K562 (cell line): ENCODE measurements at regions not wholly inside any gene's neighbourhood (a gene's known extent, or its start where the extent isn't known, plus 50 kb on each side); places are given as distances from the start of the nearest gene placed in this dataset.

Experiments used
- ATAC-seq: fragments of 200-7000 bp; cut with Tn5 transposase; 3 replicates; pipeline ENCODE4 v1.9.1; 2020; ENCODE audit warnings: moderate library complexity
- BruUV-seq: library from RNA; stranded (reverse); fragments of 400-500 nt; replicated peaks from 2 replicates; lab custom pipeline; 2021; lab: Mats Ljungman, UMichigan
- CTCF ChIA-PET: fragments of 300-600 bp; formaldehyde crosslinking; extraction: SDS; loops from one replicate; lab custom pipeline; 2021; ENCODE audit warnings: low intra/inter-chr PET ratio; lab: Yijun Ruan, JAX
- POLR2A ChIA-PET: fragments of 300-600, 350-650 bp; sonication (Branson Sonifier 250); formaldehyde crosslinking; extraction: SDS; loops from one replicate; lab custom pipeline; 2021; ENCODE audit warnings: antibody characterized with exemption, inconsistent platforms; lab: Yijun Ruan, JAX
- DNase-seq, 4 experiments: peaks; one replicate each; pipeline versions ENCODE4 v3.0.0 to v3.0.0-alpha.2; 2011 to 2018; ENCODE audit warnings: low spot score in 3 of 4, mixed read lengths in 3 of 4; ENCODE audit errors: extremely low read depth in 1 of 4
- FAIRE-seq: peaks from 2 replicates; lab custom pipeline; 2011; peaks lifted over from hg19 to GRCh38; lab: Jason Lieb, UNC
- H2AFZ ChIP-seq: 2 replicates; pipeline ENCODE4 v1.6.0; 2011; ENCODE audit warnings: low read depth, low read length, control low read depth, inconsistent platforms
- H3K27ac ChIP-seq: fragments of 200-600 bp; 3 replicates; pipeline ENCODE4 v1.8.0; 2011; ENCODE audit warnings: low read depth, mild to moderate bottlenecking, control low read depth, inconsistent platforms, low read length, moderate library complexity, mixed read lengths; ENCODE audit errors: extremely low read depth
- H3K27me3 ChIP-seq, 2 experiments: fragments of 300-600 bp in 1 of 2; 2 replicates in 1 of 2; 3 replicates in 1 of 2; pipeline versions ENCODE4 v1.6.0 to v1.8.0; 2011; ENCODE audit warnings: inconsistent platforms in 2 of 2, low read length in 2 of 2, mild to moderate bottlenecking in 1 of 2, mixed read lengths in 1 of 2, moderate library complexity in 1 of 2; ENCODE audit not compliant: control insufficient read depth in 2 of 2, insufficient read depth in 2 of 2
- H3K36me3 ChIP-seq: fragments of 300-600 bp; 3 replicates; pipeline ENCODE4 v1.8.0; 2011; ENCODE audit warnings: mild to moderate bottlenecking, low read length, inconsistent platforms; ENCODE audit not compliant: control insufficient read depth, insufficient read depth
- H3K4me1 ChIP-seq, 2 experiments: fragments of 200-600 bp in 1 of 2; replicated peaks in 1 of 2; 2 replicates in 1 of 2; 3 replicates in 1 of 2; pipeline versions ENCODE4 v1.5.1 to v1.8.0; 2011; ENCODE audit warnings: inconsistent platforms in 2 of 2, low read length in 2 of 2, mild to moderate bottlenecking in 1 of 2, mixed read lengths in 1 of 2, moderate library complexity in 1 of 2; ENCODE audit not compliant: control insufficient read depth in 2 of 2, insufficient read depth in 2 of 2
- H3K4me2 ChIP-seq: 2 replicates; pipeline ENCODE4 v1.6.1; 2011; ENCODE audit warnings: low read length, control low read depth, inconsistent platforms, mixed read lengths; ENCODE audit not compliant: insufficient read depth
- H3K4me3 ChIP-seq: fragments of 200-600 bp; sonication (generic), shearing (Covaris generic); 2 replicates; pipeline ENCODE4 v1.5.1; 2016; ENCODE audit warnings: control low read depth, inconsistent platforms
- H3K79me2 ChIP-seq: fragments of 200-600 bp; 3 replicates; pipeline ENCODE4 v1.8.0; 2011; ENCODE audit warnings: low read length, inconsistent platforms; ENCODE audit not compliant: control insufficient read depth, insufficient read depth
- H3K9ac ChIP-seq, 2 experiments: 2 replicates each; pipeline versions ENCODE4 v1.6.0 to v1.6.1; 2011; ENCODE audit warnings: low read depth in 2 of 2, low read length in 2 of 2, control low read depth in 1 of 2, inconsistent platforms in 1 of 2, mild to moderate bottlenecking in 1 of 2, mixed read lengths in 1 of 2; ENCODE audit not compliant: insufficient read depth in 1 of 2
- H3K9me1 ChIP-seq: one replicate; pipeline ENCODE4 v1.6.0; 2011; ENCODE audit warnings: inconsistent platforms, mild to moderate bottlenecking, low read length, moderate library complexity; ENCODE audit not compliant: control insufficient read depth, insufficient read depth
- H3K9me3 ChIP-seq: replicated peaks from 2 replicates; pipeline ENCODE4 v1.5.1; 2011; ENCODE audit warnings: low read depth, low read length, inconsistent platforms; ENCODE audit not compliant: control insufficient read depth, insufficient read depth
- H4K20me1 ChIP-seq: replicated peaks from 2 replicates; pipeline ENCODE4 v1.6.1; 2011; ENCODE audit warnings: low read length, inconsistent platforms, mixed read lengths; ENCODE audit not compliant: control insufficient read depth, insufficient read depth
- ASH1L ChIP-seq: fragments of 450-650 bp; IDR thresholded peaks from 2 replicates; pipeline ENCODE4 v1.6.1; 2018; ENCODE audit warnings: borderline replicate concordance, mild to moderate bottlenecking, low read depth; ENCODE audit not compliant: partially characterized antibody
- ETV6 ChIP-seq, 3 experiments: fragments of 150-350 bp in 1 of 3; sonication (generic) in 1 of 3; formaldehyde crosslinking in 1 of 3; IDR thresholded peaks; 2 replicates each; pipeline versions ENCODE4 v1.6.1 to v1.8.0; 2014 to 2022; ENCODE audit warnings: borderline replicate concordance in 2 of 3, low read depth in 2 of 3, antibody characterized with exemption in 1 of 3, low read length in 1 of 3, mild to moderate bottlenecking in 1 of 3, missing genetic modification reagents in 1 of 3
- FOXP1 ChIP-seq: sonication (generic); formaldehyde crosslinking; IDR thresholded peaks from 2 replicates; pipeline ENCODE4 v1.8.0; 2022; ENCODE audit warnings: mild to moderate bottlenecking, missing genetic modification reagents
- GATA2 ChIP-seq: sonication (generic); formaldehyde crosslinking; IDR thresholded peaks from 2 replicates; pipeline ENCODE4 v1.4.0; 2020; ENCODE audit warnings: mild to moderate bottlenecking, missing genetic modification reagents
- PHF20 ChIP-seq: fragments of 450-650 bp; IDR thresholded peaks from 2 replicates; pipeline ENCODE4 v1.6.1; 2018; ENCODE audit not compliant: partially characterized antibody
- SFPQ ChIP-seq: fragments of 200-400 bp; formaldehyde crosslinking; IDR thresholded peaks from 2 replicates; pipeline ENCODE4 v1.6.1; 2017; ENCODE audit warnings: mild to moderate bottlenecking, low read depth, low read length, moderate library complexity
- ZBTB43 ChIP-seq: sonication (generic); formaldehyde crosslinking; IDR thresholded peaks from 2 replicates; pipeline ENCODE4 v1.8.0; 2023; ENCODE audit warnings: mild to moderate bottlenecking, missing genetic modification reagents
- ZNF184 ChIP-seq: sonication (generic); formaldehyde crosslinking; IDR thresholded peaks from 2 replicates; pipeline ENCODE4 v1.5.0; 2020; ENCODE audit warnings: missing genetic modification reagents
- ZNF277 ChIP-seq: fragments of 250-450 bp; sonication (Bioruptor Pico); IDR thresholded peaks from 2 replicates; pipeline ENCODE4 v1.8.0; 2022; ENCODE audit warnings: inconsistent platforms, mild to moderate bottlenecking, moderate library complexity, borderline replicate concordance
- WGBS: fragments of 100-300 bp; shearing (Covaris generic); methylation state at CpG from one replicate; pipeline ENCODE4 v1.1.6; 2016; ENCODE audit warnings: low coverage, mixed read lengths; ENCODE audit not compliant: insufficient coverage; ENCODE audit errors: missing lambda C conversion rate; 5-methylcytosine and 5-hydroxymethylcytosine counted together
- in situ Hi-C: fragments of 300-500 bp; cut with MboI; formaldehyde crosslinking; loops from 4 replicates; pipeline ENCODE4 v1.15.0; 2018; ENCODE audit warnings: inconsistent platforms, mixed read lengths
- intact Hi-C: fragments of 100-400 bp; cut with micrococcal nuclease; formaldehyde crosslinking; loops from 2 replicates; pipeline ENCODE4 v1.14.2; 2022

GRCh38 chr4:160044693-160045092, 941.8 kb downstream of the RAPGEF2 start:
- DNase-seq (no peak), ATAC-seq (no peak), FAIRE-seq (no peak)
- intact Hi-C loops, result no loop called here
- no peaks in the 10 kb centered on the region for H3K27me3 ChIP-seq
- ChIA-PET POLR2A (no interaction called here), CTCF (no interaction called here)
- H2AFZ ChIP-seq, result no peak overlapping the region
- no peaks in the 10 kb centered on the region for H3K4me1 ChIP-seq
- H3K36me3 ChIP-seq, result no peaks in the 10 kb centered on the region
- no peak overlapping the region for H3K4me3 ChIP-seq
- H4K20me1 ChIP-seq, result no peaks in the 10 kb centered on the region
- WGBS, result 0% methylated on average over 1 of the region's 2 CpGs
- H3K9ac ChIP-seq, result no peak overlapping the region
- TF ChIP-seq ZNF277 (CRISPR knock-in tag) (no peak), ETV6 (IDR thresholded peaks at IDR 0.05; ENCODE audit: borderline replicate concordance in 1 of 2, low read depth in 2 of 2, low read length in 1 of 2) (no peak), ETV6 (CRISPR knock-in tag; IDR thresholded peaks at IDR 0.05; ENCODE audit: borderline replicate concordance) (no peak)
- no peak overlapping the region for H3K4me2 ChIP-seq
- no peaks in the 10 kb centered on the region for H3K9me1 ChIP-seq
- no peak overlapping the region for H3K27ac ChIP-seq
- BruUV-seq, result no TSS peak
- no peaks in the 10 kb centered on the region for H3K9me3 ChIP-seq
- in situ Hi-C loops, result no loop called here
- H3K79me2 ChIP-seq, result no peaks in the 10 kb centered on the region

GRCh38 chr4:160082432-160083207, 979.7 kb downstream of the RAPGEF2 start:
- WGBS, result 0% methylated on average over 2 of the region's 2 CpGs
- Histone ChIP-seq H3K9ac (no peak overlapping the region), H3K4me1 (no peaks in the 10 kb centered on the region), H3K4me2 (no peak overlapping the region), H3K27me3 (no peaks in the 10 kb centered on the region), H3K4me3 (no peak overlapping the region), H2AFZ (no peak overlapping the region), H3K9me3 (no peaks in the 10 kb centered on the region), H3K36me3 (no peaks in the 10 kb centered on the region), H3K79me2 (no peaks in the 10 kb centered on the region), H4K20me1 (no peaks in the 10 kb centered on the region), H3K9me1 (no peaks in the 10 kb centered on the region), H3K27ac (no peak overlapping the region)
- no peak for ATAC-seq
- in situ Hi-C loops, result no loop called here
- no peak for FAIRE-seq
- no TSS peak for BruUV-seq
- ChIA-PET POLR2A (no interaction called here), CTCF (no interaction called here)
- DNase-seq, result no peak
- intact Hi-C loops, result no loop called here
- TF ChIP-seq ASH1L (no peak), ZNF184 (CRISPR knock-in tag) (no peak), SFPQ (no peak), FOXP1 (no peak), ZBTB43 (CRISPR knock-in tag) (no peak), PHF20 (no peak), GATA2 (CRISPR knock-in tag) (no peak)
